OCI-M2 (cell line): ENCODE measurements at regions not wholly inside any gene's neighbourhood (a gene's known extent, or its start where the extent isn't known, plus 50 kb on each side); places are given as distances from the start of the nearest gene placed in this dataset.

Experiments
- DNase-seq: peaks from one replicate; lab custom pipeline; 2025; ENCODE audit not compliant: unreplicated experiment; lab: John Stamatoyannopoulos, UW

DNA sequence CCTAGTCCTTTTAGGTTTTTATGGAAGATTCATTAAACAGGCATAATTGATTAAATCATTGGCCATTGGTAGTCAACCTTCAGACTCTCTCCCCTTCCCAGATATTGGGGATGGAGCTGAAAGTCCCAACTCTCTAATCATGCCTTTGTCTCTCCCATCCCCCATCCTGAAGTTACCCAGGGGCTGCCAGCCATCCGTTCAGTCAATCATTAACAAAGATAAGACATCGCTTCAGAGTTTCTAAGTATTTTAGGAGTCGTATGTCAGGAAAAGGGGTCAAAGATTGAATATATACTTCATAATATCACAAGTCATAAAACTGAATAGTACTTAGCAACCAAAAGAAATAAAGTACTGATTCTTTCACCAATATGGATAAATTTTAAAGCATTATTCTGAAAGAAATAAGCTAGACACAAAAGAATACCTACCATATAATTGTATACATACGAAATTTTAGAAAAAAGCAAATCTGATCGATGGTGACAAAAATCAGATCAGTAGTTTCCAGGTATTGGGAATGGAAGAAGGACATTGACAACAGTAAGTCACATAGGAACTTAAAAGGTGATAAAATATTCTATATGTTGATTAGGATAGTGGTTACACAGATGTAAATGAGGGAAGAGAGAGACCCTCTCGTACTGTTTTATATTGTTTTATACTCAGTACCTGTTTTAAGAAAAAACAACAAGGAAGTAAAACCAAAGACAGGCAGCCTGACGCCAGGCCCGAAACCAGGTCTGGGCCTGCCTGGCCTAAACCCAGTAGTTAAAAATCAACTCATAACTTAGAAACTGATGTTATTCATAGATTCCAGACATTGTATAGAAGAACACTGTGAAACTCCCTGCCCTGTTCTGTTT, 414.4 kb downstream of the DAD1 start:
- no peak for DNase-seq

DNA sequence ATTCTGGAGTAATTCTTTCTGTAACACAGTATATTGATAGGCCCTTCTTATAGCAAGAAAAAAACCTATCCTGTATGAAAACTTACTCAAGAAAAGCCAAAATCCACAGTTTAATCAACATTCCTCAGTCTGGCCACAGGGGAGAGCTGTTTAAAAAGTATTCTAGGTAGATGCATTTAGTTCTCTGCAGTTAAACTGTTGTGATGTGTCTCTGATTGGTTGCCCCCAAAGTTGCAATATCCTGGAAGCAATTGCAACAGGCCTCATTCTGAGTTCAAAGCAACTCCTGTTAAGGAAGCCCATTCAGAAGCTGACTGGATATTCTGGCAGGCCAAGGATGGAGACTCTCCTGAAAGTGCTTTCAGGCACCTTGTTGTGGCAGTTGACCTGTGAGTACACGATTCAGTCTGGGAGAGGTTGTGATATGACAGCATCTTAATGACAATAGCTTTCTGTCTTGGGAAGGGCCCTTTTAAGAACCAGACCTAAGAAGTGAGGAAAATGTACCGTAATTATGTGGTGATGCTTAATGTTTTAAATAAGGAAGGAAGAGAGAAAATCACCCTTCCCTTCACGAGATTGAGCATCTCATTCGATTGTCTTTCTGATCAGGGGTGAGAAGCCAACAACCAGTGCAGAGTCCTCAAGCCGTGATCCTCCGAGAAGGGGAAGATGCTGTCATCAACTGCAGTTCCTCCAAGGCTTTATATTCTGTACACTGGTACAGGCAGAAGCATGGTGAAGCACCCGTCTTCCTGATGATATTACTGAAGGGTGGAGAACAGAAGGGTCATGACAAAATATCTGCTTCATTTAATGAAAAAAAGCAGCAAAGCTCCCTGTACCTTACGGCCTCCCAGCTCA, 420.7 kb downstream of the DAD1 start:
- DNase-seq: no peak

DNA sequence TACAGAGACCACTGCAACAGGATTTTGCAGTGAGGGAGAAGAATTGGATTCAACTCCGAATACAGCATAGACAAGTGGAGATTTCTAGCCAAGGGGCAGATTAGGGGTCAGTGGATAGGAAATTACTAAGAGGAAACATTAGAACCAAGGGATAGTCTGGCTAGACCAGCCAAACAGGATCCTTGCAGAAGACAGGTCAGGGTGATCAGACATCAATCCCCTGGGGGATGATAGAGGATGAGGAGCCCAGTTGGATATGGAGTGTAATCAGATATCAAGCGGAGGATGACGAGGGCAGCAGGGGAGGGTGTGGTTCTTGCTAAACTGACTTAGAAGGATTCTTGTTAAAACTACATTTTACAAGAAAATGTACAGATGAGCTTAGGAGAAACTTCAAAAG, 424.4 kb downstream of the DAD1 start:
- DNase-seq: no peak

DNA sequence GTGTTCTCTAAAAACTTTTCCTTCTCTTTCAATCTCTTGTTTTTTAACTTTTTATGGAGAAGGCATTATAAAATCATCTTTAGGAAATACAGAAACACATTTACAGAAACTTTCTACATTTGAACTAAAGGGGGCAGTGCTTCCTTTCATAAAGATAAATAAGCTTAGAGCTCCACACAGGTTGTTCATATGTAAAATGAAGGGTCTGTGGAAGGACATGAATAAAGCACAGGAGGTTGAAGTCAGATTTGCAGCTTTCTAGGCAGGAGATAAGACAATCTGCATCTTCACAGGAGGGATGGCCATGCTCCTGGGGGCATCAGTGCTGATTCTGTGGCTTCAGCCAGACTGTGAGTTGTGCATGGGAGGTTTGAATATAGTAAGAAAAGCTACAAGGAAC, 426.0 kb downstream of the DAD1 start:
- DNase-seq: no peak

DNA sequence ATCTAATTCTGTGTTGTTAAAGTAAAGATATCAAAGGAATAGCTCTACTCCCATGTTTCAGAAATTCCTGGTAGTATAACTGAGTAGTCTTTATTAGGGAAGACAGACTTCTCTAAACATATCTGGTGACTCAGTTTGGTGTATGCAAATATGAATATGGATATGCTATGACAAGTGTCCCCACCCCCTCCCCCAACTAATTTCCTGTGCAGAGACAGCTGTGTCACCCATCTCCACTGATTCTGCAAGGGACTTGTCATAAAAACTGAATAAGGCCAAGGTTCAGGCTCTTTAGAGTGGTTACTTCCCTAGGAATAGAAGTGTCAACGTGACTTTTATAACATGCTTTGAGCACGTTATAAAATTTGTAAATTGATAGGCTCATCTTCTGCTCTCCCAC, 429.1 kb downstream of the DAD1 start:
- no peak for DNase-seq

DNA sequence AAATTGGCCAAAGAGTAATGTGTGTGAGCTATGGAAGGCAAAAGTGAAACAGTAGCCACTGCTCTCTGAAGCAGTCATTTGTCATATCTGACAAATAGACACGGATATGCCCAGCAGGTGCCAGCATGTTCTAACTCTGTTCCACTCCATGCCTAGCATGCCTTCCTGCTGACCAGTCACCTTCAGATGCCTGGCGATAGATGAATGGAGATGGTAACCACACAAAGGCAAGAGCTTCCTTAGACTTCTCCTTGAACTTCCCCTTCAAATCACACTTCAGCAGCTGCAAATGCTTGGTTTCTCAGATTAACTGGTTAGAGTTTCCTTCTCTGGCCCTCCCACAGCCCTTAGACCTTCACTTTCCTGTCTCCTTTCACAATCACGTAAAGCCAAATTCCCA, 429.9 kb downstream of the DAD1 start:
- DNase-seq: no peak

DNA sequence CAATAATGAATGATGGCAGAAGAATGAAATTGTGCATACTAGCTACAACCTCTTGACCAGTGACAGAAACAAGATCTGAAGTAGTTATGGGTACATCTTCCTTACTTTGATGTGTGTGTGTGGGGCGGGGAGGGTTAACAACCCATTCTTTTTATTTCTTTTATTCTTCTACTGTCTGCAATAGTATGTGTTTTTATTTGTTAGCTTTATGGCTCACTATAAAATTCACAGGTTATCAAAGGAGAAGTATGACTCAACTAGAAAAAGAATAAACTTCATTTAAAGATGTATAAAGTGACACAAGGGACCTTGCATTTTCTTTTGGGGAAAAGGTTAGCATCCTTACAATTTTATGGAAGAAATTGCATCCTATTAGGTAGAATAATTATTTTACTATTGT, 430.5 kb downstream of the DAD1 start:
- no peak for DNase-seq

DNA sequence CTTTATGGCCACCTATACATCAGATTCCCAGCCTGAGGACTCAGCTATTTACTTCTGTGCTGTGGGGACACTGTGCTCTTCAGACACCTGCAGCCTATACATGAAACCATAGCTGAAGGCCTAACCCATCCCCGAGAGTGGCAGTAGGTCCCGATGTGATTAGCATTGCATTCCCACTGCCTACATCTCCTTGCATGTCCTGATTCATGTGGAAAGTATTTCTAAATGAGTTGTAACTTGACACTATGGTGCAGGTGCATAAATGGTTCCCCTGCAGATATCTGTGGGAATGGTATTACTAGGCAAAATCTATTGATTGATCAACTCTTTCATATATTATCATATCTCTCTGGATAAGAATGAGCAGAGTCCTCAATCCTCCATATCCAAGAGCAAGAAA, 433.5 kb downstream of the DAD1 start:
- DNase-seq: no peak

DNA sequence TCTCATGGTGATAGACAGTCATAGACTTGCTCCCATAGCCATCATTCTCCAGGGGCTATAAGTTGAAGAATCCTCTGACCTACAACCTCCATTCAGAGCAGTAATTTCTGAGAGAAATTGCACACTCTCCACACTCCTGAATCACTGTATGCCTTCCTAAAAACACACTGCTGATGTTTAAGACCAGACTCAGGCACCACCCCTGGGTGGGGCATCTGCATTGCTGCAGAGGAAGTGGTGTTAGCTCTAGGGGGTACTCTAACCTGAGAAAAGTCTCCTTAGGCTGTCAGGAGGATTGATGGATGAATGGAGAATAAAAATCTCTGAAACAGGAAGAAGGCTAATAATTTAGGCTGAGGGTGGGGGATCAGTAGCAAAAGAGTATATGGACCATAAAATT, 436.1 kb downstream of the DAD1 start:
- DNase-seq: no peak

DNA sequence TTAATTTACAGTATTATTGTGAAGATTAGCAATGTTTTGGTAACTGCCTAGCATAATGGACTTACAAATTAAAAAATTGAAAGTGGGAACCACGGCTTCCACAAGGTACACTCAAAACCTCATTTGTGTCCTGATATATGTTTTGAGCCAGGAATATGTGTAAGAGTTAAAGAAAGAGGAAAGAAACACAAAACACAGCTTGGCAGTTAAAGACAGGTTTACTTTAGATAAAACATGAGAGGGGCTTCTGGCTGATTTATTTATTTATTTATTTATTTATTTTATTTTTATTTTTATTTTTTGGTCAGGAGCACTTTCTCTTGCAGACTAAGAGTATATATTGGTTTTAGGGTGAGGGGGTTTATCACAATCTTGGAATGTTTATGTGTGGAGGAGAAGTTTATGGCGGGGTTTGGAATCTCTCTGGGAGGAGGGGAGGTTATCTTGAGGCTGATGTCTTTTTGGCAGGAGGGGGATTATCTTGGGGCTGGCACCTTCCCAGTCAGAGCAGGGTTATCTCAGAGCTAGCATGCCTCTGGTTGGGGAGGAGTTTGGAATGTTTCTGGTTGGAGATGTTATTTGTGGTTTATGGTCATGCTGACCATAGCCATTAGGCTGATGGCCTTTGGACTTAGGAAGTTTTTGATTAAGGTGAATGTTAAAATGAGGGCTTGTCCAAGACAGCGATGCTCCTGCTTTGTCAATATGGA, 436.7 kb downstream of the DAD1 start:
- no peak for DNase-seq

DNA sequence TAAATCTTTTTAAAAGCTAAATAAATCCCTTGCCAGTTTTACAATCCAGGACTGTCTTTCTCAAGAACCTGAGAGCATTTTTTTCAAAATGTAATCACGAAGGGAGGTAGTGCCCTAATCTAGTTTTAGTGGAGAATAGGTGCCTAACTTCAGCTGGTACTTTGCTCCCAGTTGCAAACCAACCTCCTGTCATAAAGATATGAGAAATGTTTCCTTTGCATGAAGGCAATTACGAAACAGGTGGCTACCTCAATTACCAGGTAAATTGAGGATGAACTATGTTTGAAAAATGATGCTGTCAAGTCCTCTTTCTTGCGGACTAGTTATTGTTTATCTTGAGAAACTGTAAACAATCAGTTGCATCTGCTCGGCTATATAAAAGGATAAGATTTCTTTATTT, 437.9 kb downstream of the DAD1 start:
- no peak for DNase-seq

DNA sequence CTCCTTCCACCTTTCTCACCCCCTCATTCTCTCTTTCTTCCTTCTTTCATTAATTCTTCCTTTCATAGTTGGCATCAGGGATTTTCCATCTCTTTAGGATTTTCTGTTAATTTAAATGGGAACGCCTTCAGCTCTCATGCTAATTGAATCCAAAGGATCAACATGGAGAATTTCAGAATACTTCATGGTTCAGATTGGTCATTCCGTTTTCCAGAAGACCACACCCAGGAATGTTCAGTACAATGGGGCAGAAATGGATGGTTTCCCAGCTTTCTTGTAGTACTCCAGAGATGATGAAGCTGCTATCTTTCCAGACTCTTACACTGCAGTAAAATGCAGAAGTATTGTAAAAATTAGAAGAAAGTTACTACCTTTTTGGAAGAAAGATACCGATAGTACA, 440.0 kb downstream of the DAD1 start:
- DNase-seq: no peak

DNA sequence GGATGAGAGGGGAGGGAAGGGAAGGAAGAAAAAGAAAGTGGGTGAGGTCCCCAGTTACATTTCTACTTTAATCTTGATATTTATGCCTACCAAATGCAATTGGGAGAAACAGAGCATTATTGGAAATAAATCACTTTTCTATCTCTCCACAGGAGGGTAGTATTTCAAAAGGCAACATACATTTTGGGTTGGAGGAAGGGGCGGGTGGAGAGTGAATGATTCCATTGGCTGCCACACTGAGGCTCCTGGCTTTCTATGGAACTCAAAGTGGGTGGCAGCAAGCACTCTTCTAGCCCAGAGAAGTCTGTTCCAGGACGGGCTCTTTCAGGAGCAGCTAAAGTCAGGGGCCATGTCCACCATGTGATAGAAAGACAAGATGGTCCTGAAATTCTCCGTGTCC, 441.3 kb downstream of the DAD1 start:
- no peak for DNase-seq

DNA sequence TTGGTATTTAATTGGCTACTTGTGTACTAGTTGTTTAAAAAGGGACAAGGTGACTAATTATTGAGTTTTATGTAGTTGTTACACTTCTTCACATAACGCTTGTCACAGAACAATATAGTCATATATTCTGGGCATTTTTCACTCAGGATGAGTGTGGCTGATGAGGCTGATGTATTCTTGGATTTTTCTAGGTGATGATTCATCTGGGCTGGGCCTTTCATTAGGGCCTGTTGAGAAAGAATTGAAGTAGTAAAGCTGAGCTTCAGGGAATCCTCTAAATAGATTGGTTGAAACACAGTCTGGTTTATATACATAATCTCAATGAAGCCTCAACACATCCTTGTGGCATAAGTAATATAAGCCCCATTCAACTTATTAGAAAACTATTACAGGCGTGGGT, 445.7 kb downstream of the DAD1 start:
- no peak for DNase-seq

DNA sequence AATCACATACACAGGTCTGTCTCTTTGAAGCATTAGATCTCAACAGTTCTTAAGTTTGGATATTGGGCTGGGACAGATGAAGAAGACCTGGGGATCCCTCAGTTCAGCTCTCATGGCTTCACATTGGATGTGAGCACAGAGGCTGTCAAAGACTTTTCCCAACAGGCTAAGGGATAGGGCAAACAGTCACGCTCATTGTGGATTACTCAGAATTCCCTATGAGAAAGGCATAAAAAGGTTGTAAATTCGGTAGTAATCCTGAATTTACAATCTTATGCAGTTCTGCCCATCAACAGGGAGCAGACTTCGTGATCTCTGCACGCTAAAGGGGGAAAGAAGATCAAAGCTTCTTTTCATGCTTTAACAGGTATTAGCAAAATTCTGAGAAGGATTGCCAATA, 448.4 kb downstream of the DAD1 start:
- no peak for DNase-seq

DNA sequence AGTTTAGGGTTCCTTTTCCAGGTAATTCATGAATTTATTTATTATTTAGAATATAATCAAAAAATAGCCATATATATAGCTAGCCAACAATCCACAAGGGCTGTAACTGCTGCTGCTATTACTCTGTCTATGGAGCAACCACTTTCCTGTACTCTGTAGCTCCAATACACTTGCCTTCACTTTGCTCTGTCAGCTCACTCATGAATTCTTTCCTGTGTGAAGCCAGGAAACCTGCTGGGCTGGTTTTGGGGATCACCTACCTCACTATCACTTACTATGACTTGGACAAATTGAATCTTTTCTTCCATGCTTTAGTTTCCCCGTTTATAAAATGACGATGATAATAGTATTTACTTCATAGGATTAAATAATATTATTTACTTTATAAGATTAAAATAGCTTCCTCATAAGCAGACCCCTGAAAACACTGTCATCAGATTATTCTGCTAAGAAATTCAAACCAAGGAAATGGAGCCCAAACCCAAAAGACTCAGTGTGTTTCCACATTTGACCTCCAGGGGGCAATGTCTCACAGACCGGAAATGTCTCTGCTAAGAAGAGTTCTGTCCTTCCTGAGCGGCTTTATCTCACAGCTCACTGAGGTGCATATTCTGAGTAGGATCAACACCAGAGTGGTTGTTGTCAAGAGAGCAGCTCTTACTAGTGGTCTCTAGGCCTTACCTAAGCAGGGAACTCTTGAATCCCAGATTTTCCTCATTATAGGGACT, 457.1 kb downstream of the DAD1 start:
- no peak for DNase-seq

DNA sequence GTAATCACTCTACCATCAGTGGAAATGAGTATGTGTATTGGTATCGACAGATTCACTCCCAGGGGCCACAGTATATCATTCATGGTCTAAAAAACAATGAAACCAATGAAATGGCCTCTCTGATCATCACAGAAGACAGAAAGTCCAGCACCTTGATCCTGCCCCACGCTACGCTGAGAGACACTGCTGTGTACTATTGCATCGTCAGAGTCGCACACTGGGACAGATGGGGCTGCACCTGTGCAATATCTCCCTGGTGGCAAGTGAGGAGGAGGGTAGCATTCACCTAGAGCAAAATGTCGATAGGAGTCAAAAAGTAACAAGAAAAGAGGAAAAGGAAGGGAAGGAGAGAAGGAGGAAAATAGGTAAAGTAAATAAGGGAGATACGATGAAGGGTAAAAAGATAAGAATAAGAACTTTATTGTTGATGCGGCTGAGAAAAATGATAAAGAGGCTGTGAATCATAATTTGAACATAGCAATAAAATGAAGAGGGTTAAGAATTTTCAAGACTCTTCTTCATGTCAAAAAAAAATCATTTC, 450.5 kb upstream of the OR4E1 start:
- no peak for DNase-seq

DNA sequence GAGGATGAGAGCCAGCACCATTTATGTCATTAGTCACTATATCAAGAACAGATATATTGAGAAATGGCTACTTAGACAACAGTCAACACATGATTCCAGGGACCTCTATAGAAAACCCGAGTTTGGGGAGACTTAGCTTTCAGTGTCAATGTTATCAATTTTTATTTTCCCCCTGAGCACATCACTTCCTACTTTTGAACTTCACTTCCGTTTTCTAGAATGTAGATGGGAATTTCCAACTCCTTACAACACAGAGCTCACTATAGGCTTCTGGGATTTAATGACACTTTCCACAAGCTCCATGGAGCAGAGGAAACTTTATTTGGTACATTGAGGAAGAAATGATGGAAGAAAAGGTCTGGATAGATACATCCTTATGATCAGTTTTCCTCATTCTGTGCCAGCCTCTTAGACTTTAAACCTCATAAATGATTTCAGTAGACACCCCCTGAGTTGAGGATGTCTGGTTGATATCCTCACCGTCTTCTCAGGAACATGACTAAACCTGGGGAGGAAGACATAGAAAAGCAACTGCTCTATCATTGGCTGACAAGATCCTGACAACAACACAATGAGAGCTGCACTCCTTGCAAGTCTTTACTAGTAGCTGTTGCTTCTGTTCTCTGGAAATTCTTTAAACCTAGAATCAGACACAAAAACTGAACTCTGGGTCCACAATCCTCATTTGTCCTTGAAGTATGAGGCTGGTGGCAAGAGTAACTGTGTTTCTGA, 449.4 kb upstream of the OR4E1 start:
- DNase-seq: no peak

DNA sequence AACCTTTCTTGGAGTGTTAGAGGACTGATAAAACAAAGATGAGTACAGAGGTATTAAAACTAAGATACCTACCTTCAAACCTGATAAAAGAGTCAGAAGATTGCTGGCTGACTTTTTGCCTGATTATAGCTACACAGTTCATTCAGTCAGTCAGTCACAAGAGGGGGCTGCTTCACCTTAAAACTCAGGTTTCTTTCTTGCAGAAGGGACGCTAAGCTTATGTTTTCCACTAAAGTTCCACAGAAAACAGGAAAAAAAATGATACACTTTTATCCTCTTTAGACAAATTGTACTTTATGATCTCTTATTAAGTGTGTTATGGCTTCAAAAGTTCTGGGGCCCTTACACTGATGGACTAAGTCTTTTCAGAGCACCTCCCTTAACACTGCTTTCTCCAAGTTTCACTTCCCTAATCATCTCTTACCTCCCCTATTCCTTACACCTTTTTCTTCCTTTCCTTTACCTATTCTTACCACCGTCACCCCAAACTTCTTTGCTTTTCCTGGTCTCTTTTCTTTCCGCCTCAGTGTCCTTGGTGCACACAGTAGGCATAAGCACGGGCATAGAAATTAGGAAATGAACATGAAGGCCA, 448.7 kb upstream of the OR4E1 start:
- DNase-seq: no peak
